Activated T-cell treated with anti-CD3 and anti-CD28 coated beads, Interleukin-2, amount 50 U/mL, for 24 hours (primary cell): ENCODE measurements at regions not wholly inside any gene's neighbourhood (a gene's known extent, or its start where the extent isn't known, plus 50 kb on each side); places are given as distances from the start of the nearest gene placed in this dataset.
"Not testable (repeated sequence)": the region's sequence is repeated elsewhere in the genome, so short reads cannot be mapped to it uniquely, and the experiment has no call there.

Source experiments
- DNase-seq: peaks from one replicate; pipeline ENCODE4 v3.0.0-alpha.2; 2020
- H3K27ac Mint-ChIP-seq: 2 replicates; pipeline ENCODE4 v1.8.0; 2020; ENCODE audit warnings: mild to moderate bottlenecking, mixed read lengths
- H3K27me3 Mint-ChIP-seq: 2 replicates; pipeline ENCODE4 v1.8.0; 2020; ENCODE audit warnings: mixed read lengths
- H3K36me3 Mint-ChIP-seq: 2 replicates; pipeline ENCODE4 v1.8.0; 2020; ENCODE audit warnings: low read depth, mixed read lengths
- H3K4me1 Mint-ChIP-seq: 2 replicates; pipeline ENCODE4 v1.8.0; 2020; ENCODE audit warnings: low read depth, mixed read lengths
- H3K4me3 Mint-ChIP-seq: 2 replicates; pipeline ENCODE4 v1.8.0; 2020; ENCODE audit warnings: mild to moderate bottlenecking, moderate library complexity, mixed read lengths
- H3K9me3 Mint-ChIP-seq: 2 replicates; pipeline ENCODE4 v1.8.0; 2020; ENCODE audit warnings: mixed read lengths

DNA sequence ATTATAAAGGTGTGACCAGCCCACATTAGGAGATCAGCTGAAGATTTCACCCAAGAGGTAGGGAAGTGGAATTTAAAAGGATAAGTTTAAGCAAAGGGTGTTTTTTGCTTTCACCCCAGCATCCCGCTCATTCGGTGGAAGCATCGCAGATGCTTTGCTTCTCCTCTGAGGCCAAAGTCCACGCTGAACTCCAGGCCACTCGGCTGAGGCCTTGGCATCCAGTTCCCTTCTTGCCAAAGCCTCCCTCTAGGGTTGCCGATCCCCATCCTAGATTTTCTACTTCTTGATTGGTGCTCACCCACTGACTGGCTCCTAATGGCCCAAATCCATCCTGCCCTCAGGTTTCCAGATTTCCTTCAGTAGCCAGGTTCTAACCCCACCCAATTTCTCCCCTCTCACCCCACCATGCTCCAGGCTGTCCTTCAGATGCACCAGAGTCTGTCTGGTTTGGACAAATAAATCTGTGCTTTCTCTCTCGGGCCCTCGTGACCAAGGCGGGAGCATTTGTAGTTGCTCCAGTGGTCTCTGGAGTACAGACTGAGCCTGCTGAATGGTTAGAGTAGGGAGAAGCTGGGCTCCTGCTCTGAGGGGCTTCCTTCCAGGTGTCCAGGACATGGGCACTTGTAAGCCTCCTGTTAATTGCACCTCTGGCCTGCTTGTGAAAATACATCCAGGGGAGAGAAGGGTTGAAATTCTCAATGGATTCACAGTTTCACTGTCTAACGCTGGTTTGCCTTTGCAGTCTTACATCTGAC is 193.2 kb downstream of the C1orf94 start:
- Mint-ChIP-seq H3K36me3 (no peaks in the 10 kb centered on the region), H3K4me1 (no peaks in the 10 kb centered on the region), H3K27ac (no peak overlapping the region), H3K27me3 (peaks cover 63% of the 10 kb centered on the region), H3K9me3 (peaks cover under 1% of the 10 kb centered on the region), H3K4me3 (no peak overlapping the region)
- no peak for DNase-seq

DNA sequence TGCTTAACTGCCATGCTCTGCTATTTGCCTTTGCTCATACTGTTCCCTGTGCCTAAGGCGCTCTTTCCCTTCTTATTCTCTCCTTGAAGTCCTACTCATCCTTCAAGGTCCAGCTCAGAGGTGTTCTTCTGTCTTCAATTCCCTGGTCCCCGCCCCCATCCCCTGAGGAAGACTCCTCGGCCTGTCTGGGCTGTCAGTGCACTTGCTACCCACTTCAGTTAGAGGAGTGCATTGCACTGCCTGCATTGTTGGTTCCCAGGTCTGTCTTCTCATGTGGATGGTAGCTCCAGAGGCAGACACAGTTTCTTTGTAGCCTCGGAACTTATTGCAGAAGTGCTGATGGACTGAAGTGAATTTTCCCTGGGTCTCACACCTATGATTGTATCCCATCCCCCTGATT is 194.0 kb downstream of the C1orf94 start:
- no peak for DNase-seq
- H3K27me3 Mint-ChIP-seq: peaks cover 56% of the 10 kb centered on the region
- no peak overlapping the region for H3K27ac Mint-ChIP-seq
- H3K36me3 Mint-ChIP-seq: no peaks in the 10 kb centered on the region
- no peaks in the 10 kb centered on the region for H3K4me1 Mint-ChIP-seq
- H3K4me3 Mint-ChIP-seq: no peak overlapping the region
- H3K9me3 Mint-ChIP-seq: no peaks in the 10 kb centered on the region

- H3K4me3 Mint-ChIP-seq, H3K27ac Mint-ChIP-seq, DNase-seq, H3K9me3 Mint-ChIP-seq, H3K36me3 Mint-ChIP-seq, H3K4me1 Mint-ChIP-seq: not testable (repeated sequence)
- H3K27me3 Mint-ChIP-seq: peaks cover 56% of the 10 kb centered on the region
Measured at GRCh38 chr1:34371179-34371578, 194.5 kb downstream of the C1orf94 start.

DNA sequence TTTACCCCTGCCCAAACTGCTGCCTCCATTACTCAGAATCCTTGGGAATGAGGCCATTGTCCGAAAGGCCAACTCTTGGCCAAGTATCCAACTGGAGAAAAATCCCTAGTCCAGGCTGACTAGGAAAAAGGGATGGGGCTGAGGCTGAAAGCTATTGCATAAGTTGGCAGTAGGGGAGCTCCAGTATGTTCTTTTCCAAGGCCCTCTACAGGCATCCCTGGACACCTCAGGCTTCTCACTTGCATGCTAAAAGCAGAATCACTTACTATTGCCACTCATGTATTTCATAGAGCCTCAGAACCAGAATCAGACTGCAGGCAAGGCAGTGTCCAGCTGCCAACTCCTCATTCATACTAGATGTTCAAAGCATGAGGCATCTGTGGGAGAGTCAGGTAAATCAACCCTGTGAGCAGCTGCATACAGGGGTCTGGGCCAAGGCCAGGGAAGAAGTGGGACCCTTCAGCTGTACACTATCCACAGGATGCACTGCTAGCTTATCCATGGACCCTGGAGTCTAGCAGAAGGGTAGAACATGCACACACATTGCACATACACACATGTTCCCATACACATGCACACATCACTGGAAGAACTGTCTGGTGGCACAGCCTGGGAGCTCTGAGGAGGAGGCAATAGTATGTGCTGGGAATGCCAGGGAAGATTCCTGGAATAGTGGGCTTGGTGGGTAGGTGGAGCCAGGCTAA is 195.3 kb downstream of the C1orf94 start:
- no peaks in the 10 kb centered on the region for H3K36me3 Mint-ChIP-seq
- no peak for DNase-seq
- H3K4me1 Mint-ChIP-seq: no peaks in the 10 kb centered on the region
- H3K27me3 Mint-ChIP-seq: peaks cover 52% of the 10 kb centered on the region
- no peak overlapping the region for H3K4me3 Mint-ChIP-seq
- no peaks in the 10 kb centered on the region for H3K9me3 Mint-ChIP-seq
- no peak overlapping the region for H3K27ac Mint-ChIP-seq

- Mint-ChIP-seq H3K36me3 (no peaks in the 10 kb centered on the region), H3K27ac (no peak overlapping the region), H3K27me3 (peaks cover 54% of the 10 kb centered on the region), H3K4me3 (no peak overlapping the region), H3K9me3 (no peaks in the 10 kb centered on the region), H3K4me1 (no peaks in the 10 kb centered on the region)
- no peak for DNase-seq
Measured at GRCh38 chr1:34372891-34373290, 196.2 kb downstream of the C1orf94 start.

- Mint-ChIP-seq H3K9me3 (no peaks in the 10 kb centered on the region), H3K4me1 (no peaks in the 10 kb centered on the region), H3K27me3 (peaks cover 55% of the 10 kb centered on the region), H3K27ac (no peak overlapping the region), H3K4me3 (no peak overlapping the region), H3K36me3 (no peaks in the 10 kb centered on the region)
- no peak for DNase-seq
Measured at GRCh38 chr1:34373912-34374311, 197.2 kb downstream of the C1orf94 start.

- H3K9me3 Mint-ChIP-seq: no peaks in the 10 kb centered on the region
- H3K27ac Mint-ChIP-seq: no peak overlapping the region
- peaks cover 68% of the 10 kb centered on the region for H3K27me3 Mint-ChIP-seq
- H3K4me1 Mint-ChIP-seq: no peaks in the 10 kb centered on the region
- H3K4me3 Mint-ChIP-seq: no peak overlapping the region
- no peak for DNase-seq
- H3K36me3 Mint-ChIP-seq: no peaks in the 10 kb centered on the region
Measured at GRCh38 chr1:34376531-34376930, 199.8 kb downstream of the C1orf94 start.

- DNase-seq: no peak
- H3K27ac Mint-ChIP-seq: no peak overlapping the region
- peaks cover 65% of the 10 kb centered on the region for H3K27me3 Mint-ChIP-seq
- no peaks in the 10 kb centered on the region for H3K36me3 Mint-ChIP-seq
- H3K4me3 Mint-ChIP-seq: no peak overlapping the region
- H3K4me1 Mint-ChIP-seq: no peaks in the 10 kb centered on the region
- no peaks in the 10 kb centered on the region for H3K9me3 Mint-ChIP-seq
Measured at GRCh38 chr1:34378968-34379856, 202.5 kb downstream of the C1orf94 start.

- Mint-ChIP-seq H3K36me3 (no peaks in the 10 kb centered on the region), H3K9me3 (no peaks in the 10 kb centered on the region), H3K27me3 (peaks cover 63% of the 10 kb centered on the region)
Measured at GRCh38 chr1:34379911-34380310, 203.2 kb downstream of the C1orf94 start.

DNA sequence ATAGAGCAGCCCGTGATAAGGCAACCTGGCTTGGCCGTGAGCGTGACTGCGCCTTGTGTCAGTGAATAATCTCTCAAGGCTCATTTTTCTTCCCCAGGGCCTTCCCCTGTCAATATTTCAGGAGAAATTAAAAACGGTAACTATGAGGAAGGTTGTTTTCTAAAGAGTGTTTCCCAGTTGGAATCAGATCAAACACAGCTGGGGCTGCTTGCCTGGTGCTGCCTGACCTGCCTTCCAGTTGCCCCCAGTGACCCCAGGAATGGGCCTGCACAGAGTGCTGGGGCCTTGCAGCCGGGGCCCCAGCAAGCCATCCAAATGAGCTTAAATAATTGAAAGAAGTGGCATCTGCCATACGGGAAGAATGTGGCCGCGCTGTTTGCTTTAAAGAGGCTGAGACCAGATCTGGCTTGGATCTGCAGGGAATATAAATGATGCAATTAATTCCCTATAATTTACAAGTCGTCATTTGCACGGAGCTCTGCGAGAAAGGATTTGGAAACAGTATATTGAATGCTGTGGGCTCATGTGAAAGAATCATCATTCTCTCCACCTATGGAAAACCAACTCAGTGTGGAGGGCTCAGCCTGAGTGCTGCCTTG is 203.9 kb downstream of the C1orf94 start:
- Mint-ChIP-seq H3K9me3 (no peaks in the 10 kb centered on the region), H3K27me3 (peaks cover 63% of the 10 kb centered on the region), H3K4me1 (no peaks in the 10 kb centered on the region), H3K27ac (no peak overlapping the region), H3K4me3 (no peak overlapping the region), H3K36me3 (no peaks in the 10 kb centered on the region)
- DNase-seq: no peak

More at GRCh38 chr1:34379911-34380310, 203.2 kb downstream of the C1orf94 start:
- Mint-ChIP-seq H3K4me1 (no peaks in the 10 kb centered on the region), H3K27ac (no peak overlapping the region), H3K4me3 (no peak overlapping the region)
- DNase-seq: no peak

DNA sequence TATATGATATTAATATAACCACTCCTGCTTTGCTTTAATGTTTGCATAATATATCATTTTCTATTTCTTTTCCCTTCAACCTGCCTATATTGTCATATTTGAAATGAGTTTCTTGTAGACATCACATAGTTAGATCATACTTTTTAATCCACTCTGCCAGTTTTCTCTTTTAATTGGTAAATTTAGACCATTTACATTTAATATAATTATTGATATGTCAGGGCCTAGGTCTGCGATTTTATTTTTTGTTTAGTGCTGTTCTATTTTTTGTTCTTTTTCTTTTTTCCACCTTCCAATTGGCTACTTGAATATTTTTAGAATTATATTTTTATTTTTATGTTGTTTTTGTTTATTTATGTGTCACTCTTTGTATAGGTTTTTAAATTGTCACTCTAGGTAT is 213.3 kb downstream of the C1orf94 start:
- peaks cover 9% of the 10 kb centered on the region for H3K9me3 Mint-ChIP-seq
- peaks cover 3% of the 10 kb centered on the region for H3K27me3 Mint-ChIP-seq
- H3K4me3 Mint-ChIP-seq: no peak overlapping the region
- DNase-seq: no peak
- H3K27ac Mint-ChIP-seq: no peak overlapping the region
- no peaks in the 10 kb centered on the region for H3K36me3 Mint-ChIP-seq
- no peaks in the 10 kb centered on the region for H3K4me1 Mint-ChIP-seq

- H3K36me3 Mint-ChIP-seq: no peaks in the 10 kb centered on the region
- no peaks in the 10 kb centered on the region for H3K9me3 Mint-ChIP-seq
- H3K4me1 Mint-ChIP-seq: no peaks in the 10 kb centered on the region
- H3K27me3 Mint-ChIP-seq: peaks cover 20% of the 10 kb centered on the region
- no peak for DNase-seq
- no peak overlapping the region for H3K4me3 Mint-ChIP-seq
- H3K27ac Mint-ChIP-seq: no peak overlapping the region
Measured at GRCh38 chr1:34396042-34396441, 219.3 kb downstream of the C1orf94 start.

DNA sequence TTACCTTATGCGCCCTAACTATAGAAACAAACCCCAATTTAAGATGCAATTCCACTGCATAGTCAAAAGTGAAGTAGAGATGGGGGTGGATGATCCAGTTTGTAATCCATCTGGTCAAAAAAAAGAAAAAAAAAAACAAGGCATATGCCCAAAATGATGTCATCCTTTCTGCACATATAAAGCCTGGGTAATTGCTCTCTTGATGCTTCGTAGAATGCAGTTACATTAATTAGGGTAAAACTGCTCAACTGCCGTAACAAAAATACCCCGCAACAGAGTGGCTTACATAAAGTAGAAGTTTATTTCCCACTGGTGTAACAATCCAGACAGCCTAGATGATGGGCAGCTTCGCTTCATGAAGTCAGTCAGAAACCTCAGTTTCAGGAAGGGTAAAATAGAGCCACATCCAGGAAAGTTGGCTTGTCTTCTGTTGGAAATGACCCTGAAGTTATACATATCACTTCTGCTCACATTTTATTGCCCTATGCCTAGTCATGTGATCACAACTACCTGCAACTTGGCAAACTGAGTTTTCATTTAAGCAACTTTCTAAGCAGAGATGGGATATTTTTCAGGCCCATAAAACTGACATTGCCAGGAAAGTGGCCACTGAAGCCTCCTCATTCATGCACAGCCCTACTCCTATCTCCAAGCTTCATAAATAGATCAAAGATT is 221.7 kb downstream of the C1orf94 start:
- DNase-seq: no peak
- H3K4me1 Mint-ChIP-seq: no peaks in the 10 kb centered on the region
- peaks cover 19% of the 10 kb centered on the region for H3K27me3 Mint-ChIP-seq
- H3K36me3 Mint-ChIP-seq: no peaks in the 10 kb centered on the region
- no peak overlapping the region for H3K27ac Mint-ChIP-seq
- H3K4me3 Mint-ChIP-seq: no peak overlapping the region
- no peaks in the 10 kb centered on the region for H3K9me3 Mint-ChIP-seq

DNA sequence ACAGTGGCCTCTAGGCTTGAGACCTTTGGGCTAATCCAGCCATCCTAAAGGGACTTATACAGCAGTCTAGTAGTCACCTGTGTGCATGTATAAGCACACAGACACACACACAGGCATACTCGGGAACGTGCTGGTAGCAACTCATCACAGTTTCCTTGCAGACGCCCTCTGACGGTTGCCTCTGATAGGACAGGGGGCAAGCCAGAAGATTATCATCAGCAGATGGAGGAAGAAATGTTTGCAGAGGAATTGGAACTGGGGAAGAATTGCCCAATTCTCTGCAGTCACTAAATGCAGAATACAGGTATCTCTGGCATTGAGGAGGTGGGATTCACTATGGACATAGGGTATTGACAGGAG is 222.2 kb downstream of the C1orf94 start:
- Mint-ChIP-seq H3K36me3 (no peaks in the 10 kb centered on the region), H3K27me3 (peaks cover 19% of the 10 kb centered on the region), H3K9me3 (no peaks in the 10 kb centered on the region), H3K4me1 (no peaks in the 10 kb centered on the region), H3K4me3 (no peak overlapping the region), H3K27ac (no peak overlapping the region)
- DNase-seq: no peak
